ENCODE measurements at regions not wholly inside any gene's neighbourhood (a gene's known extent, or its start where the extent isn't known, plus 50 kb on each side); places are given as distances from the start of the nearest gene placed in this dataset.
"Not testable (repeated sequence)": the region's sequence is repeated elsewhere in the genome, so short reads cannot be mapped to it uniquely, and the experiment has no call there.

- no peak for DNase-seq (ENCODE audit: low read depth)
These were observed 837.7 kb upstream of the AUTS2 start for GRCh38 chr7:68760556-68760955.

GRCh38 chr7:68767462-68767861, 830.8 kb upstream of the AUTS2 start:
- DNase-seq (ENCODE audit: low read depth), result no peak

GRCh38 chr7:68770649-68771048, 827.6 kb upstream of the AUTS2 start:
- no peak for DNase-seq (ENCODE audit: low read depth)

- no peak for DNase-seq (ENCODE audit: low read depth)
These were observed 821.9 kb upstream of the AUTS2 start for GRCh38 chr7:68776326-68776725.

- no peak for DNase-seq (ENCODE audit: low read depth)
These were observed 814.6 kb upstream of the AUTS2 start for GRCh38 chr7:68783684-68784083.

- DNase-seq (ENCODE audit: low read depth), result no peak
These were observed 813.2 kb upstream of the AUTS2 start for GRCh38 chr7:68785036-68785435.

- no peak for DNase-seq (ENCODE audit: low read depth)
These were observed 810.7 kb upstream of the AUTS2 start for GRCh38 chr7:68787566-68787965.

GRCh38 chr7:68788529-68788928, 809.7 kb upstream of the AUTS2 start:
- not testable (repeated sequence) for DNase-seq (ENCODE audit: low read depth)

- no peak for DNase-seq (ENCODE audit: low read depth)
These were observed 808.7 kb upstream of the AUTS2 start for GRCh38 chr7:68789597-68789996.

GRCh38 chr7:68792351-68792750, 805.9 kb upstream of the AUTS2 start:
- no peak for DNase-seq (ENCODE audit: low read depth)

GRCh38 chr7:68793513-68793912, 804.8 kb upstream of the AUTS2 start:
- DNase-seq (ENCODE audit: low read depth), result no peak

- no peak for DNase-seq (ENCODE audit: low read depth)
These were observed 798.0 kb upstream of the AUTS2 start for GRCh38 chr7:68800316-68800715.

GRCh38 chr7:68805159-68805558, 793.1 kb upstream of the AUTS2 start:
- no peak for DNase-seq (ENCODE audit: low read depth)

- no peak for DNase-seq (ENCODE audit: low read depth)
These were observed 790.6 kb upstream of the AUTS2 start for GRCh38 chr7:68807666-68808065.

- no peak for DNase-seq (ENCODE audit: low read depth)
These were observed 784.7 kb upstream of the AUTS2 start for GRCh38 chr7:68813551-68814080.

- no peak for DNase-seq (ENCODE audit: low read depth)
These were observed 781.8 kb upstream of the AUTS2 start for GRCh38 chr7:68816491-68816890.

- no peak for DNase-seq (ENCODE audit: low read depth)
These were observed 778.0 kb upstream of the AUTS2 start for GRCh38 chr7:68820321-68820720.

GRCh38 chr7:68821846-68822245, 776.4 kb upstream of the AUTS2 start:
- DNase-seq (ENCODE audit: low read depth), result no peak

- DNase-seq (ENCODE audit: low read depth), result no peak
These were observed 774.1 kb upstream of the AUTS2 start for GRCh38 chr7:68823996-68824780.

GRCh38 chr7:68828575-68828974, 769.7 kb upstream of the AUTS2 start:
- DNase-seq (ENCODE audit: low read depth), result no peak

- DNase-seq (ENCODE audit: low read depth), result no peak
These were observed 764.9 kb upstream of the AUTS2 start for GRCh38 chr7:68833422-68833821.

GRCh38 chr7:68839014-68839413, 759.3 kb upstream of the AUTS2 start:
- no peak for DNase-seq (ENCODE audit: low read depth)

- no peak for DNase-seq (ENCODE audit: low read depth)
These were observed 757.3 kb upstream of the AUTS2 start for GRCh38 chr7:68840991-68841390.

GRCh38 chr7:68843985-68844384, 754.3 kb upstream of the AUTS2 start:
- DNase-seq (ENCODE audit: low read depth), result not testable (repeated sequence)

Data from stimulated activated CD8-positive, alpha-beta memory T cell treated with anti-CD3 and anti-CD28 coated beads, Interleukin-12 subunit alpha, Interleukin-12 subunit beta, amount 100 ng/mL, for 1 hour (primary cell).